HEK293 (cell line): ENCODE measurements at regions not wholly inside any gene's neighbourhood (a gene's known extent, or its start where the extent isn't known, plus 50 kb on each side); places are given as distances from the start of the nearest gene placed in this dataset.

Experiments
- ZNF155 ChIP-seq: fragments of 450-650 bp; formaldehyde crosslinking; IDR thresholded peaks from 2 replicates; pipeline ENCODE4 v1.5.1; 2016; ENCODE audit warnings: missing biosample characterization, missing genetic modification characterization
- ZNF513 ChIP-seq: fragments of 450-650 bp; IDR thresholded peaks from 2 replicates; pipeline ENCODE4 v1.5.1; 2018; ENCODE audit warnings: missing biosample characterization, missing genetic modification characterization

- no peak for TF ChIP-seq ZNF513 (tag by site-specific recombination)
- TF ChIP-seq ZNF155 (tag by site-specific recombination) = no peak
Observed at GRCh38 chr11:37858398-37858797, 1260.4 kb upstream of the RAG2 start.
